ENCODE measurements at regions not wholly inside any gene's neighbourhood (a gene's known extent, or its start where the extent isn't known, plus 50 kb on each side); places are given as distances from the start of the nearest gene placed in this dataset.

GRCh38 chr10:78982726-78983125 lies 86.0 kb upstream of the ZMIZ1 start:
- TF ChIP-seq, protein P1, sequence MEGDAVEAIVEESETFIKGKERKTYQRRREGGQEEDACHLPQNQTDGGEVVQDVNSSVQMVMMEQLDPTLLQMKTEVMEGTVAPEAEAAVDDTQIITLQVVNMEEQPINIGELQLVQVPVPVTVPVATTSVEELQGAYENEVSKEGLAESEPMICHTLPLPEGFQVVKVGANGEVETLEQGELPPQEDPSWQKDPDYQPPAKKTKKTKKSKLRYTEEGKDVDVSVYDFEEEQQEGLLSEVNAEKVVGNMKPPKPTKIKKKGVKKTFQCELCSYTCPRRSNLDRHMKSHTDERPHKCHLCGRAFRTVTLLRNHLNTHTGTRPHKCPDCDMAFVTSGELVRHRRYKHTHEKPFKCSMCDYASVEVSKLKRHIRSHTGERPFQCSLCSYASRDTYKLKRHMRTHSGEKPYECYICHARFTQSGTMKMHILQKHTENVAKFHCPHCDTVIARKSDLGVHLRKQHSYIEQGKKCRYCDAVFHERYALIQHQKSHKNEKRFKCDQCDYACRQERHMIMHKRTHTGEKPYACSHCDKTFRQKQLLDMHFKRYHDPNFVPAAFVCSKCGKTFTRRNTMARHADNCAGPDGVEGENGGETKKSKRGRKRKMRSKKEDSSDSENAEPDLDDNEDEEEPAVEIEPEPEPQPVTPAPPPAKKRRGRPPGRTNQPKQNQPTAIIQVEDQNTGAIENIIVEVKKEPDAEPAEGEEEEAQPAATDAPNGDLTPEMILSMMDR (IDR thresholded peaks at IDR 0.05 in 4 of 5, conservative IDR thresholded peaks at IDR 0.05 in 1 of 5): no peak
- no peak for TF ChIP-seq POLR2A (IDR thresholded peaks at IDR 0.05)

Data from gastrocnemius medialis (tissue), 4 donors.